Fibroblast of skin of back (primary cell): ENCODE measurements at regions not wholly inside any gene's neighbourhood (a gene's known extent, or its start where the extent isn't known, plus 50 kb on each side); places are given as distances from the start of the nearest gene placed in this dataset.

Source experiments
- DNase-seq: peaks from one replicate; pipeline ENCODE4 v3.0.0-alpha.2; 2013

DNA sequence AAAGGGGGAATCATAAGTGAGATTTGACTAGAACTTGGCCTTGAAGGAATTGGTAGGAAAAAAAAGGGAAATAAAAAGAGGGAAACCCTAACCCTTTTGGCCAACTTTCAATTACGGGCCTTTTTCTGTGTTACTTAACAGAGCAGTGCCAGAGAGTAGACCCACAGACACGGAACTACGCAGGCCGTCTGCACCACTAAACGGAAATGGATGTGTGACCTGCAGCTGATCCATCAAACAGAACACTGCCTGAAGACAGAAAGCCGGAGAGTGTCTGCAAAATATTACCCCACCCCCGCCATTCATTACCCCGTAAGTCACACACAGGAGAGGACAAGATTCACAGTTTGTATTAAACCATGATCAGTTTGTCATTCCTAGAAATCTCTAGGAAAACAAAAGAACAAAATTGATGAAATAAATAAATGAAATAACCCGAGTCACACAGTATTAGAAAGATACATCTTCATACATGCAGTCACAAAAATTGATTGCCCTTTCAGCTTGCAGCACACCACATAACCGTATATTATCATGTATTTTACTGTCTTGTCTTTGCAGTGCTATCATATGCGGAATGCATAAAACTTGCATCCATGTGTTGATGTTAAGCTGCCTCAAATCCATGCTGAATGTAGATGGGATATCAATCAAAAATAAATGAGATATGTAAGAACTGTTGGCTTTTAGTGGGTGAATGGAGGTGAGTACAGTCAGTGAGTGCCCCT, 424.7 kb downstream of the IRS2 start:
- DNase-seq = no peak

DNA sequence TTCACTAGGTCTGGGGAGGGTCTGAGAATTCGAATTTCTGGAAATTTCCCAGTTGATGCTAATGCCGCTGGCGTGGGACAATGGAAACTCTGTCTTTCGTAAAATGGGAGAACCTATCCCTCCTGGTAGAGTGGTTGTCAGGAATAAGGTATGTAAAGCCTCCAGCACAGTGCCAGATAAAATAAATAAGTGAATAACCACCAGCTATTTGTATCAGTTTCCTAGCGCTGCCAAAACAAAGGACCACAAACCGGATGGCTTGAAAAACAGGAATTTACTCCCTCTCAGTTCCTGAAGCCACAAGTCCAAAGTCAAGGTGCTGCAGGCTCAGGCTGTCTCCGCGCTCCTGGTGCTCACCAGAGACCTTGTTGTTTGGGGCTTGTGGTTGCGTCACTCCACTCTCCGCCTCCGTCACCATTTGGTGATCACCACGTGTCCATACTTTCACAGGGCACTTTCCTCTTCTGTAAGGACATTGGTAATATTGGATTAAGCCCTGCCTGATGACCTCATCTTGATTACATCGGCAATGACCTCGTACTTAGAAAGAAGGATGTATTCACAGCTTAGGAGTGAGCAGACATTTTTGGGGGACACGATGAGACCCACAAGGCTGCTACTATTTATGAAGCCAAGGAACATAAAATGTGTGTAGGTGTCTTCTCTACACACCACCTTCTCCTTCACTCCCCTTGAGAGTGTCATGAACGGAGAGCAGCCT, 428.5 kb downstream of the IRS2 start:
- peak; percentile 29 for DNase-seq

DNA sequence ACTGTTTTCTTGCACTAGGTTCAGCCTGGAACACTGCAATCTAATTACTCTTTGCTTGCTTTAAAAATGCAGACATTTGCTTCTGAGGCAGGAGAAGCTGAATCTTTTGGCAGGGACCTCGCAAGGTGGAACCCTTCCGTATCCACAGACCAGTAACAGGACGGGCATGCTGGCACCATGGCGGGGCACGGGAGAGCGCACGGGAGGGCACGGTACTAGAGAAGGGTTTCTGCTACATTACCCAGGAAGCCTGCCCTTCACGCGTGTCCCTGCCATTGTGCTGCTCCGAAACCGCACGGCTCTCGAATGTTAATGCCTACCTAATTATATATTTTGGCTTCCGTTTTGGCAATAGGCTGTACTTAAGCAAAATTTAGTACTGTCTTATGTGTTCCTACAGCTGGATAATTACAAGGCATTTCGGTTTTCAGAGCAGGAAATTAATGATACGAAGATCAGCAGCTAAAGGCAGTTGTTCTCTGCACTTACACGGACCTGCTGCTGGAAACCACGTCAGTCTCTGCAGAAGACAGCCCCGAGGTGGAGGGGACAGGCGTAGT, 430.4 kb downstream of the IRS2 start:
- no peak for DNase-seq

DNA sequence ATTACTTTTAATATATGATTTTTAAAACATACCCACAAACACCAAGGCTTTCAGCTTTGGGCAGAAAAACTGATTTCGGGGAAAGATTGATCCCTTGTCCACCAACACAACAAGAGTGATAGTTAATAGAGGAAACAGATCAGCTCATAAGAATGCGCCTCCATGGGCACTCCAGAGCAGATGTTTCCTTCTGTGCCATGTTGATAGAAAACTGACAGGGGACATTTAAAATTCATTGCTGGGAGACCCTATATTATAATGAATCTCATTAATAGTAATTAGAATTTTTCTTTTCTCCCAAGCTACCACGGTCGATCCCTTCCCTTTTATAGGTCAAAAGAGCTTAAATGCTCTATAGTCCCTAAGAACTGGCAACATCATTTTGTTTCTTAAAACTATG, 431.2 kb downstream of the IRS2 start:
- DNase-seq = no peak

DNA sequence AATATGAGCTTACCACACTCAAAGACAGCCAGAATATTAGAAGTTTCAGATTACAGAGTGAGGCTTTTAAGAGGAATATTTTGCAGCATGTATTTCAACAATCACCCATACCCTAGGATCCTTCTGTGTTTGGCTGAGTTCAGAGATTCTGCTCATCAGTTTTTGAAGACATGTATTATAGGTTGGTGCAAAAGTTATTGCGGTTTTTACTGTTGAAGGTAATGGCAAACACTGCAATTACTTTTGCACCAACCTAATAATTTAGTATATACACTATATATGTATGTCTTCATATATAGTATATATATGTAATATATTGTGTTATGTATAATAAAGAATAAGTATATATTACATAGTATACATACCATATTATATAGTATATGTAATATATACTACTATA, 435.1 kb downstream of the IRS2 start:
- DNase-seq = no peak

DNA sequence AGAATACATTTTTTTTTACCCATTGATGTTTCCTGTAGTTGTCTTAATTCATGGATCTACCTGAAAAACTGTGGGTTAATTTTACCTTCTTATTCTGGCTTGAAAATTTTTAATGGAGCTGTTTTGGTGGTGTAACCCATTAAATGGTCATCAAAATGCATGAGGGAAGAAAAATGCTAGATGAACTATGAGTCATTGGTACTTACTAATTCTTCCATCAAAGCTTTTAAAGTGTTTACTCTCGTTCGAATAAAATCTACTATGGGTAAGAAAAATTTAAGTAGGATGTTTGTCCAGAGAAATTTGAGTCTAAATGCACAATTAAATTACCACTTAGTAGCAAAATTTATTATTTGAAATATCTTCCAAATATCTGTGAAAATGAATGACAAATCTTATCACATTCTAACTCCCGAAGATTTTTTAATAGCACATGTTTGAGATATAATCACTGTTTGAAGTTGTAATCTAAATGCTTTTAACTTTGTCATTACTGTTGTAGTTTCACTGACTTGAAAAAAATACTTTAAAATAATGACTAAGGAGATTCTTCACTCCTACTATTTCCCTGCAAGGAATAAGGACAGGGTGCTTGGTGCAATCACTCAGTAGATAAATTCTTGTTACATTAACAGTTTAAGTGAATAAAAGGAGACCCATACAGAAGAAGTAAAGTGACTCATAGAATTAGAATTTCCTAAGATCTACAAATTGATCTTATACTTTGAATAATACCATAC, 437.7 kb downstream of the IRS2 start:
- peak; percentile 86 for DNase-seq

DNA sequence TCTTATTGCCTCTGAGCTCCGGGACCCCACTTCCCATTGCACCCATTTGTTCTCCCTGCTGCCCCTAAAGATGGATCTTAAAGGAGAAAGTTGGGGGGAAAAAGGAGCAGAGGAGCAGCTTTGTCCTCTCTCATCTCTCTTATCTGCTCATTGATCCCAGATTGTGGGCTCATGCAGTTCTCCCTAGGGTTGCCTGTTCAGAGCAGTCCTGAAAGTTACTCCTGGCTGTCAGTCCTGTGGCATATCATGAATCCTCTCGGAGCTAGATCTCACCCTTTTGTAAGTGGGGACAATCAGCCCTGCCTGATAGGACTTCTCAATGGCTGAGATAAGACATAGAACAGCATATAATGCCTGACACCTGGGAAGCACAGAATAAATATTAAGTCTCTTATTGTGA, 440.3 kb downstream of the IRS2 start:
- no peak for DNase-seq

DNA sequence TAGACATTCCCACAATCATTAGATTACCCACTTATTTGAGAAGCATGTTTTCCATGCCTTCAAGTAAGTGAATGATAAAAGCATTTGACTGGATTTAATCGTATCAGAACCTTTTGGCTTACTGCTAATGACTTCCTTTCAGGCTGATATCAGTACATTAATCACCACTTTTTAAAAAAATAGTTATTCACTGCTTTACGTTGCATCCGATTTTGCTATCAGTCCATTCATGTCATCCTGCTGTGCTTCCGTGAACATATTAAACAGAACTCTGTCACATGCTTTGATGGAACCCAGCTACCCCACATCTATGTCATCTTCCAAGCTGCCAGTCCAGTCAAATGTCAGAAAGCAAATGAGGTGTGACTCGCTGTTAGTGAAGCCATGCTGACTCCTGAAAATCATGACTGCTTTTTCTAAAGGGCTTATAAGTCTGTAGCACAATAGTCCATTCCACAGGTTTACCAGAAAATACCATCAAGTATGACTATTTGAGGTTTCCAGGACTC, 440.9 kb downstream of the IRS2 start:
- peak; percentile 84 for DNase-seq

DNA sequence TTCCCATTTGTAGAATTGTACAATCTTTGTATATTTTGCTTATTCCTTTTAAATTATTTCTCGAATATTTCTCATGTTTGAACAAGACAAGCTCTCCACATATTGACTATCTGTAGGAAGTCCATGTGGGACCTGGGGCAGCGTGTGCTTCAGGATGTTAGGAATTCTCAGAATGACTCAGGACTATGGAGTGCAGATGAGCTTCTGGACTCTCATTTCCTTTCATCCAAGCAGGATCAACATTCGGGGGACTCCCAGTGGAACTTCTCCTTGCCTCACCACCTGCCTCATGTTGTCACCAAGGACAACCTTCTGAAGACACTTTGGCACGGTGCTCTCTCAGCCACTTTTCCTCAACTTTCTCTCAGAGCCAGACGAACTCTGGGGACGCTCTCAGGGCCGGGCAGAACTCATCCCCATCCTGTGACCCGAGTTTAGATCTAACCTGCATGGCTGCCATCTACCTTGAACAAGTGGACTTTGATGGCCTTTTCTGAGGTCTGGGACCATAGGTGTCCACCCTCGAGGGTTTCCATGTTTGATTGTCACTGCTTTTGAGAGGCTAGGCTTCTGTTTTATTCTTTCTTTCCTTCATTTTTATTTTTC, 441.7 kb downstream of the IRS2 start:
- peak; percentile 86 for DNase-seq

DNA sequence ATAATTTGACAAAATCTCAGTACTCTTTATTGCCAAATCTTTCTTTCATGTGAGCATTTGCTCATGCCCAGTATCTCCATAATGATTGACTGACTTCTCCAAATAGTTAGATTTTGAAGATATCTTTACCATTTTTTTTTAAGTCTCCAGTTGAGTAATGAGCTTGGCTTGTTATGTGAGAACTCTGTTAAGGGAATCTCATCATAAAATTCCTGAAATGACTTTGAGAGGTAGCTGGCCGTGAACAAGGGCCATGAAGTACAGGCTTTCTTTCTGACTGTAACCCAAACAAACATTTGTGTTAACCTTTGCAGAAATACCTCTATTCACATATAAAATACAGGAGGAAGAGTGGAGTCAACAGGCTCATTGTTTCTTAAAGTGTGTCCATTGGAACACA, 449.7 kb downstream of the IRS2 start:
- peak; percentile 89 for DNase-seq

DNA sequence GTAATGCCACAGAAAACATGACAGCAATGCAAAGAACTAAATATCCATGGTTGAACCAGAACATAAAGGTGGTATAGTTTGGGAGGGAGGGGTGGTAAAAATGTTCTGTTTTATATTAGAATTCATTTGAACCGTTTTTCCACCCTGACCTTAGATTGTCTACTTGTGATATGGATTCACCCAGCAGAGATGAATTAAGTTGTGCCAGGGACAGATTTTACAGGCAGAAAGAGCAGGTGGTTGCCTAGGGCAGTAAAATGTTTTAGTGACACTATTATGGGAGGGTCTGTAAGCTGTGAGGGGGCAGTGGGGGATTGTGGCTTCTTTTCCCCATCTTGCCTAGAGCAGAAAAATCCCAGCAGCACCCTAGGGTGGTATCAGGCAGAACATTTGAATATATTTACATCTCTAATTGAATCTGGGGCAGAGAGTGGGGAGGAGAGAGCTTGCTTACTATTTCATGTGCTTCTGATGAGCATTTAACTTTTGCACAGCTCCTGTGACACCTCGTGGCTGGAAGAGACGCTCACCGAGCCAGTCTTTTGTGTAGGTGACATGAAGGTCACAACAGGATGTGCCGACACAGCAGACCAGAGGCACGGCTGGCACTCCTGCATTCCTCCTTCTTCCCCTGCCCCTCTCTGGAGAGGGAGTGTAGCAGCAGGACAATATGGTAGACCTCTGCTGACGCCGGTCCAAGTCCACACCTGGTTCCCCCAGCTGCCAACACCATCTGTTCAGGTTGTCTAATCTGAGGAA, 452.3 kb downstream of the IRS2 start:
- no peak for DNase-seq

DNA sequence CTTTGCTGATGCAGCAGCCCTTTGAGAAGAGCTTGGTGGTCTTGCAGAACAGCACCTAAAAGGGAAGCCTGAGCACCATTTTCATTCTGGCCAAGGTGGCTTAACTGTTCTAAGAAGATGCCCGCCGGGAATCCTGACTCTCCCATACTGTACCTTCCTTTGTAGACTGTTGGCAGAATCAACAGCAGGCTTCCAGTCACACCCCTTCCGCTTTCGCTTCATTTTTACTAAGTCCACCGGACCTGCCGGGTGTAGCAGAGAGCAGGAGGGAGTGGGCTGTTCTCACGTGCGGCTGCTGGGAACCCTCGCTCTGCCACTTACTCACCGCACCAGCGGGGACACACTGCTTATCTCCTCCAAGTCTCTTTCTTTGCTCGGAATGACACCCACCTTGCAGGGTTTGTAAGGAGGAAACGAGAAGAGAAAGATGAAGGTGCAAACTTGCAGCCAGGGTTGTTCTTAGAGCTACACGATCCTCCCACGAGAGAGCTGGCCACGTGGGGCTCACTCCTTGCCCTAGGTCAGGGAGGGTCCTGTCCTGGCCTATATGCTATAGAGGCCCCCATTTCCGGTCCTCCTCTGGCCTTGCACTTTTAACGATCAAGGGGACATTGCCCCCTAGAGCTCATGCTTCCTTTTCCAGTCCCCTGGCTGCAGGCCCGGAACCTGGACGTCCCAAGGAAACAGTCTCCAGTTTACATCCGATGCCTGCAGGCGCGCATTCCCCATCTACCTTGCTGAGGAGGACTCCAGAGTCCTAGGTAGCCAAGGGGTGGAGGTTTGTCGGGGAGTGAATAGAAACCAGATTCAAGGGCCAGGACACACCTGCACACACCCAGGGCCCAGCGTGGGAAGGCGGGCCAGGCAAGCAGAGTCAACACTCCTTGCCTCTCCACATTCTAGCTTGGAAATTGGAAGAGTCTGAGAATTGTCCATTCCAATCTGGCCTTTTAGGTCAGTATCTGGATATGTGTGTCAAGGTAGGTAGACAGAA, 453.6 kb downstream of the IRS2 start:
- no peak for DNase-seq

DNA sequence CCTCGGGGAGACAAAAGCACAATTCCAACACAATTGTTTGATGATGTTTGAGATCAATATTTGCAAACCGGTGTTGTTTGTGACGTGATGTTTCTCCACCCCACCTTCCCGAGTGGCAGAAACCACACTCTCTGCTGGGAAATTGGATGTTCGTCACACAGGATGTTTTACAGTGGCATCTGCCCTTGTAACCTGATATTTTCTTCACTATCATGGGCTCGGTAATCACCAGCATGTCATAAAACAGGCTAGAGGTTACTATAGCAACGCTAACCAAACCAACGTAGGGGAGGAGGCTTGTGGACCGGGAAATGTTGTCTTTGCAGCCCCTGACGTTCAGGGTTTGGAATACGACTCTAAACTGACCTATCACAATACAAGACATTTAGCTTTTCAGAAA, 454.5 kb downstream of the IRS2 start:
- peak; percentile 48 for DNase-seq

DNA sequence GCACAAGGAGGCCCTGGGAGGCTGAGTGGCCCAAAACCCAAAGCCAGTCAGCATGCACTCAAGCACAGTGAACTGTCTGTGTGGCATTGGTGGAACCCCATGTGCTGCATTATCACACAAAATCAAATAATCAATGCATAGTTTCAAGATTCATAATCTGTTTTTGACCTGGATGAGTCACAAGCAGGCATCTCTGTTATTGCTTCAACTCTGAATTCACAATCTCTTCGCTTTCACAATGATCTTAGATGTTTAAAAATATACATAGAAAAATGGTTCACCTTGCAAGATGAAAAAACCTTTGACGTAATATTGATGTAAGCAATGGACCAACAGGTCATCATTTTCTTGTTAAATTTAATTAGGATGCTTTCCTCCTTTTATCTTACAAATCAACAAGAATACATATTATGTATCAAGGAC, 455.4 kb downstream of the IRS2 start:
- DNase-seq = peak; percentile 20

DNA sequence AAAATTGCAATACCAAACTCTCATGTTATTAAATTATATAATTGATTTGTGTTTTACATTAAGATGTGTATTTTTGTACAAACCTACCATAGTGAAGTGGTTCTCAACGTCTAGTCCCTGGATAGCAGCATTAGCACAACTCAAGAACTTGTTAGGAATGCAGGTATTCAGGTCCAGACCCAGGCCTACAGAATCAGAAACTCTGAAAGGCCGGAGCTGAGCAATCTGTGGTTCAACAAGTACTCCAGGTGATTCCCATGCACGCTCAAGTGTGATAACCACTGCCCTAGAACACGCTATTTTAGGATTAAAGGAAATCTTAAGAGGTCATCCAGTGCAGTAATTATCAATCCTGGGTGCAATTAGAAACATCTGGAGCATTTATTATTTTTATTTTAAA, 456.3 kb downstream of the IRS2 start:
- DNase-seq = no peak

DNA sequence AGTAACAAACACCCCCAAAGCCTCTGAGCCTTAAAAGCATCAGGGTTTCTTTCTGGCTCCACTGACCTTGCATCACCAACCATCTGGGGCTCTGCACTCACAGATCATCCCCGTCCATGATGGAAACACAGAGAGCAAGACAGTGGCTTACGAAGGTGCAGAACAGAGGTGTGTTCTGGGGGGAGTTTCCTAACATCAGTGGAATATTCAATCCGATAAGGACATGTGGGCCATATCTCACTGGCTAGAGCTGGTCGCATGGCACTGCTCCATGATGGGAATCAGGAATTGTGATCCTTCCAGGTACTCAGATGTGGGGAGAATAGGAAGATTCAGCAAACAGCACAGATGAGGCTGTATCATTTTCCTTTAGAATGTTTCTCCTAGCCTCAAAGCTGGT, 457.2 kb downstream of the IRS2 start:
- no peak for DNase-seq

DNA sequence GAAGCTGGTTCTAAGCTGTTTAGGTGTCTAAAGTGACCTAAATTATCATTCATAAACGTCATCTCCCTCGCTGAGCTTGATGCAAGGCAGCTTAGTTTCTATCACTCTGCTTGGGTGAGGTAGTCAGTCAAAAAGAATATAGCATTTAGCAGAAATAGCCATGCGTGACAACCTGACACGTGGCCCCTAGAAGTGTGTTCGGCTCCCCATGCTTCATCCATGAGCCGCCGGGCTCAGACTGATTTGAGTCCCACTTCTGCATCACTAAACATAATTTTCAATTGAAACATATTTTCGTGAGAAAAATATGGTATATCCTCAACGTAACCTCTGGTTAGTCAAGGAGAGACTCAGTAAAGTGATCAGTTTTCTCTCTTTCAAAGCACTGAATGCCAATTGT, 459.8 kb downstream of the IRS2 start:
- no peak for DNase-seq

DNA sequence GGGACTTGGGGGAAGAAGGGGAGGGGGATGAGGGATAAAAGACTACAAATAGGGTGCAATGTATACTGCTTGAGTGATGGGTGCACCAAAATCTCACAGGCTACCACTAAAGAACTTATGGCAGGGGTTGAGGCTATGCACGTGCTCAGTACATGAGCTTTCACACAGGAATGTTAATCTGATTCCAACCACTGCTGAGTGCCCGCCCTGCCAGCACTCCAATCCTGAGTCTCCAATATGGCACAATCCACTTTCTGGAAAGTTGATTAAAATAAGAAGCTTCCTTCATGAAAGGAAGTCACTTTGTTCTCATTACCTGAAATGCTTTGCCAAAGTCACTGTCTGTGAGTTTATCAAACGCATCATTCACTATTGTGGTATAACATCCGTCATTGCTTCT, 463.0 kb downstream of the IRS2 start:
- DNase-seq = no peak

DNA sequence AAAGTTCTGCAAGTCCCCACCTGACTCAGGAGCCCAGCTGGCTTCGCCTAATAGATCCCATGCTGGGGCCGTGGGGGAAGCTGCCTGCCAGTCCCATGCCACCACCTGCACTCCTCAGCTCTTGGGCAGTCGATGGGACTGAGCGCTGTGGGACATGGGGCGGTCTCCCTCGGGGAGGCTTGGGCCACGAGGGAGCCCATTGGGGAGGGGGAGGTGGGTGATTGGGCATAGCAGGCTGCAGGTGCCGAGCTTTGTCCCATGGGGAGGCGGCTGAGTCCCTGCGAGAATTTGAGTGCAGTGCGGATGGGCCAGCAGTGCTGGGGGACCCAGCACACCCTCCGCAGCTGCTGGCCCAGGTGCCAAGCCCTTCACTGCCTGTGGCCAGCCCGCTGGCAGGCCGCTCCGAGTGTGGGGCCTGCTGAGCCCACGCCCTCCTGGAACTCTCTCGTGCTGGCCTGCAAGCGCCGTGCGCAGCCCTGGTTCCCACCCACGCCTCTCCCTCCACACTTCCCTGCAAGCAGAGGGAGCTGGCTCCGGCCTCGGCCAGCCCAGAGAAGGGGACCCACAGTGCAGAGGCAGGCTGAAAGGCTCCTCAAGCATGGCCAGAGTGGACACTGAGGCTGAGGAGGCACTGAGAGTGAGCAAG, 467.3 kb downstream of the IRS2 start:
- DNase-seq = no peak

DNA sequence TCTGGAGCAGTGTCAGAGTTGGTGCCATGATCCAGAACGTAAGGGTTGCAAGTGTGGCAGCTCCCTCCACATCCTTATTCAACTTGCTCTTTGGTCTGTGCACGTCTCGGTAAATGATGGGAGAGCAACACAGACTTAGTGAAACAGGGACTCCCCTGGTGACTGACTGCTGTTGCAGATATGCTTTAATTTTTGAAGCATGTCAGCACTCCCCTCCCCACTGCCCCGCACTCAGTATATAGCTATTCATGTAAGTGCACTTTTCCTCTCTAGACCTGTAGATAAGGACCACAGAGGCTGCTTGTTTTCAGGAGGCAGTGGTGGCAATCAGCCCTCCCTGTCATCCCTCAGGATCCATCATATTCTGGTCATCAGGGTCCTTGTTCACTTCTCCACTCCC, 470.9 kb downstream of the IRS2 start:
- no peak for DNase-seq
